ENCODE measurements at regions not wholly inside any gene's neighbourhood (a gene's known extent, or its start where the extent isn't known, plus 50 kb on each side); places are given as distances from the start of the nearest gene placed in this dataset.

DNA sequence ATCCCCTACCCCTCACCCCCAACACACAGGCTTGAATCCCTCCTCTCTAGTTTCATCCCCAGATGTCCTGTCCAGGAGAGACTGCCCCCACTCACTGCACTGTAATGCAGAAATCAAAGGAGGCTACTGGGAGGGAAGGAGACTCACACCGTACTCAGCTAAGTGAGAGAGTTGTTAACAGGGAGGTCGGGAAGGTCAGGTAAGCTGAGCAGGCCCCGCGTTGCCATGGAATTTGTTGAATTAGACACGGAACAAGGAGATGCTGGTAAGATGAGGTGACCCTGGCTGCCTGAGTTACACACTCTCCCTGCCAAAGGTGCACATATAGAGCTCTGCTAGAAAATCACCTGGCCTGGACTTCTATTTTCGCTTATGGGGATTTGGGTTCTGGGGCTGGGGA, 197.9 kb downstream of the NXPE2 start:
- DNase-seq (ENCODE audit: low read depth): no peak

DNA sequence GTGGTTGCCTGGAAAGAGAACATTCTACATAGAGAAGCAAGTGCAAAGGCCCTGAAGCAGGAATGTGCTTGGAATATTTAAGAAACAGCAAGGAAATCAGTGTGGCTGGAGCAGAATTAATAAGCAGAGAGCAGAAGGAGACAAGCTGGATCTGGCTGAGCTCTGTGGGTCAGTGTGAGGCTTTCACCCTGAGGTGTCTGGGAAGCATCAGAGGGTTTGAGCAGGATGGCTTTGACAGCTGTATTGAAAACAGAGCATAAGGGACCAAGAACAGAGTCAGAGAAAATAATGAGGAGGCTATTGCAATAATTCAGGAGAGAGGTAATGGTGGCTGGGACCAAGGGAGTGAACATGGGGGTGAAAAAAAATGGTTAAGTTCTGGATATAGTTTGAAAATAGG, 199.6 kb downstream of the NXPE2 start:
- no peak for DNase-seq (ENCODE audit: low read depth)

DNA sequence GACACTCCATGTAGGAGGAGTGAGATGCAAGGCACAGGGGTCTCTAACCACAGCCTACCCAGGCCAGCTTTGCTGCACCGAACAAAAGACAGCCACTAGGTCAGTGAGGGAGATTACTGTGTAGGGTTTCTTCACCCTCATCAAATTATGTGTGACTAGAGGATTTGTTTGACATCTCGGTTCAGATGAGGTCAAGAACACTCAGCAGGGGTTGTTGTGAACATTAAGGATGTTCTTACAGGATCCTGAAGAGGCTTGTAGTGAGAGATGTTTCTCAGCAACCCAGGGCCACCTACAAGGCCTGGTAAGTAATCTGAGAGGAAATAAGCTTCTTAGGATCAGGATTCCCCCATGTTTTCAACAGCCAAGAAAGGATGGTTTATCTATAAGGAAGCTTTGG, 202.1 kb downstream of the NXPE2 start:
- no peak for DNase-seq (ENCODE audit: low read depth)

- no peak for DNase-seq (ENCODE audit: low read depth)
These were observed 205.1 kb downstream of the NXPE2 start for GRCh38 chr11:114883472-114883871.

DNA sequence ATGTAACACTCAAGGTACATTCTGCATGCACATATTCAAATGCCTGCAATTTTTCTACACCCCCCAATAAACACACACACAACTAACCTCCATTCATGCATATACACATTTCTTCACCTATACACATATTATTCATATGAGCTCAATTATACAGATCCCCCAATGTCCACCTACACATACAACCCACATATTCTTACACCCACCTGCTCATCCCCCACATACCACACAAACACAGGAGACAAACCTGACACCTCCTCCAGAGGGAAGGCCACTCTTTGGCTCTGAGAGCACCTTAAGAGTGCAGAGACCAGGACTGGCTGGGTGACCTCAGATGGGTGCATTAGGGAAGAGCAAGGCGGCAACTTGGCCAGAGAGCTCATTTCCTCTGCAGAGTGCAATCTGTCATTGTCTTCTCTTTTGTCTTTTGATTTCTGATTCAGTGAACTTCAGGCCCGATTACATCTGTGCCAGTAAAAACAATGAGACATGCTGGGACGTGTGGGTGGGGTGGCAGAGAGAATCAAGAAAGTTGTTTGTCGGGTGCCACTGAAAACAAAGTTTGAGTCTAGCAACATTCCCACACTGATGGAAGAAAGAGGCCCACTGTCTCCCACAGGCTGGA, 208.4 kb downstream of the NXPE2 start:
- no peak for DNase-seq (ENCODE audit: low read depth)

GRCh38 chr11:114889594-114890011, 211.3 kb downstream of the NXPE2 start:
- no peak for DNase-seq (ENCODE audit: low read depth)

GRCh38 chr11:114890038-114890437, 211.7 kb downstream of the NXPE2 start:
- no peak for DNase-seq (ENCODE audit: low read depth)

GRCh38 chr11:114891911-114892310, 213.6 kb downstream of the NXPE2 start:
- no peak for DNase-seq (ENCODE audit: low read depth)

DNA sequence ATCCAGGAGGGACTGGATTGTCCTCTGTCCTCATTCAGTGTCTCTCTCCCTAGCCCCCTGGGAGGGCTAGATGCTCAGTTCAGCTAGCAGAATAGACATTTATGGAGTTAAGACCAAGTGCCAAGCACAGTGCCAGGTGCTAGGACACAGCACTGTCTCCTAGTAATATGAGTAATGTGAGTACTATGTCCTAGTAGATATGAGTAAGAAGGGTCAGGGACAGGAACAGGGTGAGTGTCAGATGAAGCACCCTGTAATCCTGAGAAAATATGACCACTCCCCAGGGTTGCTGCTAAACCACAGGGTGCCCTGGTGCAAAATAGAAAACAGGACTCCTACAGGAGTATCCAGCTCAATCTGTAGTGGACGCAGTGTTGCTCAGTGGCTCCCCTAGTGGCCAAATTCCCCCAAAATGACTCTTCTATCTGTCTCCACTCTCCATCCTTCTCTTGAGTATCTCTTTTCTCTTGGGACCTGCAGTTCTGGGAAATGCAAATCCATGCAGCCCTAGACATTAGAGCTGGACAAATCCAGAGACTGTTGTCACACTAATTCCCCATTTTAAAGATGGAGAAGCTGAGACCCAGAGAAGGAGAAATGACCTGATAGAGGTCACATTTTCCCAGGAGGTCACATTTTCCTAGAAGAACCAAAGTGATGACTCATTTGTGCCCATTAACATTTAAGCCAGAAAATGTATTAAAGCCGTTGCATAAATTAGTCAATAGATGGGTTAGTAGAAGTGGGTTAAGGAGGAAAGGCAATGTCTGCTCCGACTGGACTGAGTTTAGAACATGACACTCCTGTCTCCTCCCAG, 214.3 kb downstream of the NXPE2 start:
- DNase-seq (ENCODE audit: low read depth): no peak

DNA sequence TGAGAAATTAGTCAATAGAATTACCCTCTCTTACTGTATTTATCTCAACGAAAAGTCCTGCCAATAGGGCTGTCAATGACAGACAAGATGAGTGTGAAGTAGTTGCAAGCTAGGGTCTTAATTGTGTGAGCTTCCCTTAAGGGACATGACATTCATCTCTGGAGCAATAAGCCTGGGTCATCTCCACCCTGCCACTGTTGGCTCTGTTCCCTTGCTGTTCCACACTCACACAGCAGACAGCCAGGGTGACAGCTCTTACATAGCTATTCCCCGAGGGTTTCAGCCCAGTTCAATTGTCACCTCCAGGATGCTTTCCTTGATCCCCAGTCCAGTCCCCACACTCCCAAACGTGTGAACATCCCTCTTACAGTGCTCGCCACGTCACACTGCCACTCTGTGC, 215.0 kb downstream of the NXPE2 start:
- no peak for DNase-seq (ENCODE audit: low read depth)

DNA sequence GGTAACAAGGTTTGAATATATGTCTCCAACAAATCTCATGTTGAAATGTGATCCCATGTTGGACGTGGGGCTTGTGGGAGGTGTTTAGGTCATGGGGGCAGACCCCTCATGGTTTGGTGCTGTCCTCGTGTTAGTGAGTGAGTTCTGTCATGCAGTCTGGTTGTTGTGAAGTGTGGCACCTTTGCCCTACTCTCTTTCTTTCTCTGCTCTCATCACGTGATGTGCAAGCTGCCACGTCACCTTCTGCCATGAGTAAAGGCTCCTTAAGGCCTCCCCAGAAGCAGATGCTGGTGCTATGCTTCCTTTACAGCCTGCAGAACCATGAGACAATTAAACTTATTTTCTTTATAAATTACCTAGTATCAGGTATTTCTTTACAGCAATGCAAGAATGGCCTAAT, 218.3 kb downstream of the NXPE2 start:
- no peak for DNase-seq (ENCODE audit: low read depth)

DNA sequence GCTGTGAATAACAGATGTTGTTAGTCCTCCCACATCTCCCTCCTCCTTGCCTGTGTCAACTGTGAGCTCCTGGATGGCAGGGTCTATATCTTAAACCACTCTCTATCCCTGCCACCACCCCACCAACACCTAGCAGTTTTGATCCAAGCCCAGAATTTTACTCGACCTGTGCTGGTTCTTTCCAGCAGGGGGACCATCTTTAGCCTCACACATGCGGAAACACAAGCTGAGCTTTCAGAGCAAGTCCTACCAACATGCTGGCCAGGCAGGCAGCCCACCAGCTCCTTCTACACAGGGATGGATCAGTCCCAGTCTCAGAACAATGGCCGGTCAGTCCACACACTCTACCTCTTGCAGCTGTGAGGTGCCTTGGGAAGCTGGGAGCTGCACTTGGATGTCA, 231.5 kb downstream of the NXPE2 start:
- DNase-seq (ENCODE audit: low read depth): no peak

GRCh38 chr11:114912826-114913225, 234.5 kb downstream of the NXPE2 start:
- no peak for DNase-seq (ENCODE audit: low read depth)

GRCh38 chr11:114914231-114915005, 236.1 kb downstream of the NXPE2 start:
- no peak for DNase-seq (ENCODE audit: low read depth)

GRCh38 chr11:114915871-114916805, 237.8 kb downstream of the NXPE2 start:
- DNase-seq (ENCODE audit: low read depth): no peak

DNA sequence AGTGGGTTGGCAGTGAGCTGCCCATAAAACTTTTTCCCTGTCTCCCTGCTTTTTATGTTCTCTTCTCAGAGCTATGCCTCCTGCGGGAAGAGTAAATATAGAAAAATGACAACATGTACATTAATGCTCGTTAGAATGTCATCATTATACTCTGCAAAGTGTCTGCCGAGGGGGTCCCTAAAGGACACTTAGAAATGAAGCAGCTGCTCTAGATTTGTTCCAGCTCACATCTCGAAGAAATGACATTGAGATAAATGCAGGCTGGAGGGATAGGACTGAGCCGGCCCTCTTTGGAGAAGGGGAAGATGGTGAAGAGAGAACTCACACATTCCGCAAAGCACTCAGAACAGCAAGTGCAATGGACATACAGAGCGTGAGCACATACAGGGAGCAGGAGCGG, 240.0 kb downstream of the NXPE2 start:
- DNase-seq (ENCODE audit: low read depth): no peak

DNA sequence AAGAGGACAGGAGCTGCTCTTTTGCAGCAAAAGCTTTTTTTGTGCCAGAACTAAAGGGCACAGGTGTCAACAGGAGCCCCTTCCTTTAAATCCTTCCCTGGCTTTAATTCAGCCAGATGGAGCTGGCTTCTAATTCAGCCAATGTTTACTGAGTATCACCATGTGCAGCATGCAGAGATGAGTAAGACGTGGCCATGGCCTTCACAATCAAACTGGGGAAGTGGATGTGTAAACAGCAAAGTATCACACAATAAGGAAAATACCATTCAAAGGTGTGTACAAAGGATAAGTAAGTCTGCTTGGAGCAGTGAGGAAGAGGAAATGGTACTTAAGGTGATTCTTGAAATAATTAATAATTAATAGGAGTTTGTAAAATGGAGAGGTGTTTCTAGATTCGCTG, 243.4 kb downstream of the NXPE2 start:
- no peak for DNase-seq (ENCODE audit: low read depth)

- DNase-seq (ENCODE audit: low read depth): no peak
These were observed 245.7 kb downstream of the NXPE2 start for GRCh38 chr11:114924042-114924441.

GRCh38 chr11:114925591-114925990, 247.3 kb downstream of the NXPE2 start:
- no peak for DNase-seq (ENCODE audit: low read depth)

DNA sequence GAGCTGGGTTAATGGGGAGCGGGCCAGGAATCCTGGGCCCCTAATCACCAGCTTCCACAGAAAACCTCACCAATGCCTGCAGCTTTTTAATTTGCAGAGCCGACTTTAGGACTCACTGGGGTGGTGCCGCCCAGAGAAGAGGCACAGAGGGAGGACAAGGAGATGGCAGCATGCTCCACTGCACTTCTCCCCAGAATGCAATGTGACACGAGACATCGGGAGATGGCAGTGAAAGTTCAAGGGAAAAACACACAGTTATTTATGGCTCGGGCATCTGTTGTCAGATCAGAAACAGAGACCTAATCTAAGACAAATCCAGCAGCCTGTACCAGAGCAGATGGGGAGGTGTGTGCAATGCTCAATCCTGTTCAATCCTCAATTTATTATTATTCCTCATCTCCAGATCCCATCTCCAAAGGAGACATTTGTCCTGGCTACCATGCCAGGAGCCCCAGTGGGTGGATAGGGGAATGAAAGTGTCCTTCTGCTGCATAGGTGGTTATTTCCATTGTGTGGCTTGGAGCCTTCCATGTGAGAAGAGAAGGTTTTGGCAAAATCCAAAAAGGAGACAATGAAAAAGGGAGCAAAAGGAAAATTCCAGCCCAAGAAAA, 250.0 kb downstream of the NXPE2 start:
- DNase-seq (ENCODE audit: low read depth): no peak

GRCh38 chr11:114929351-114930000, 251.1 kb downstream of the NXPE2 start:
- no peak for DNase-seq (ENCODE audit: low read depth)
